WTC11 (cell line): ENCODE measurements at regions not wholly inside any gene's neighbourhood (a gene's known extent, or its start where the extent isn't known, plus 50 kb on each side); places are given as distances from the start of the nearest gene placed in this dataset.

ENCODE experiments used
- ATAC-seq: fragments of 200-7000 bp; cut with Tn5 transposase; 2 replicates; pipeline ENCODE4 v1.10.0; 2021; ENCODE audit warnings: mild to moderate bottlenecking, moderate library complexity
- CTCF ChIA-PET: fragments of 300-600 bp; sonication (Branson Sonifier 250); formaldehyde crosslinking; loops from one replicate; lab custom pipeline; 2021; ENCODE audit warnings: antibody characterized with exemption; lab: Charles Lee
- POLR2A ChIA-PET: fragments of 350-600 bp; sonication (Branson Sonifier 250); formaldehyde crosslinking; loops from one replicate; lab custom pipeline; 2021; ENCODE audit warnings: antibody characterized with exemption; lab: Charles Lee
- DNase-seq: peaks from one replicate; pipeline ENCODE4 v3.0.0; 2021; ENCODE audit warnings: low spot score
- H3K27ac Mint-ChIP-seq: 2 replicates; pipeline ENCODE4 v1.8.0; 2021; ENCODE audit warnings: mixed read lengths
- H3K27me3 Mint-ChIP-seq: 2 replicates; pipeline ENCODE4 v1.8.0; 2021; ENCODE audit warnings: low read depth, mild to moderate bottlenecking, moderate library complexity, mixed read lengths
- H3K36me3 Mint-ChIP-seq: 2 replicates; pipeline ENCODE4 v1.8.0; 2021; ENCODE audit warnings: mixed read lengths
- H3K4me1 Mint-ChIP-seq: 2 replicates; pipeline ENCODE4 v1.8.0; 2022; ENCODE audit warnings: mixed read lengths
- H3K4me3 Mint-ChIP-seq: 2 replicates; pipeline ENCODE4 v1.8.0; 2021; ENCODE audit warnings: mild to moderate bottlenecking, moderate library complexity, mixed read lengths
- H3K9me3 Mint-ChIP-seq: 2 replicates; pipeline ENCODE4 v1.8.0; 2021; ENCODE audit warnings: mixed read lengths
- CTCF ChIP-seq: fragments of 200-600 bp; IDR thresholded peaks from 2 replicates; pipeline ENCODE4 v1.8.0; 2022; ENCODE audit warnings: antibody characterized with exemption
- EMX1 ChIP-seq: fragments of 250-450 bp; sonication (Bioruptor Pico); IDR thresholded peaks from 2 replicates; pipeline ENCODE4 v1.8.0; 2021; ENCODE audit warnings: mild to moderate bottlenecking
- ESRRA ChIP-seq: sonication (generic); formaldehyde crosslinking; IDR thresholded peaks from 2 replicates; pipeline ENCODE4 v1.8.1; 2022; ENCODE audit warnings: mild to moderate bottlenecking, missing genetic modification reagents, borderline replicate concordance
- FOXK1 ChIP-seq: sonication (generic); formaldehyde crosslinking; IDR thresholded peaks from 2 replicates; pipeline ENCODE4 v1.8.0; 2022; ENCODE audit warnings: mild to moderate bottlenecking, moderate library complexity, missing genetic modification reagents
- GTF2I ChIP-seq: fragments of 250-450 bp; sonication (Bioruptor Pico); conservative IDR thresholded peaks from 2 replicates; pipeline ENCODE4 v1.4.0; 2021; ENCODE audit warnings: mild to moderate bottlenecking
- IRF1 ChIP-seq: sonication (generic); formaldehyde crosslinking; IDR thresholded peaks from 2 replicates; pipeline ENCODE4 v1.8.0; 2023; ENCODE audit warnings: missing genetic modification reagents
- JAZF1 ChIP-seq: fragments of 250-450 bp; sonication (Bioruptor Pico); IDR thresholded peaks from 2 replicates; pipeline ENCODE4 v1.9.0; 2021; ENCODE audit warnings: moderate library complexity, mild to moderate bottlenecking, inconsistent platforms
- MXD4 ChIP-seq: fragments of 250-450 bp; sonication (Bioruptor Pico); IDR thresholded peaks from 2 replicates; pipeline ENCODE4 v1.8.0; 2021; ENCODE audit warnings: mild to moderate bottlenecking, moderate library complexity, borderline replicate concordance
- NFYB ChIP-seq: sonication (generic); formaldehyde crosslinking; conservative IDR thresholded peaks from 2 replicates; pipeline ENCODE4 v1.8.0; 2022; ENCODE audit warnings: low read depth, missing genetic modification reagents
- NR3C1 ChIP-seq: sonication (generic); formaldehyde crosslinking; conservative IDR thresholded peaks from 2 replicates; pipeline ENCODE4 v1.8.1; 2023; ENCODE audit warnings: low read depth, mild to moderate bottlenecking, missing genetic modification reagents
- TP53 ChIP-seq: sonication (generic); formaldehyde crosslinking; IDR thresholded peaks from 2 replicates; pipeline ENCODE4 v1.8.1; 2023; ENCODE audit warnings: mild to moderate bottlenecking, missing genetic modification reagents
- ZNF317 ChIP-seq: sonication (generic); formaldehyde crosslinking; IDR thresholded peaks from 2 replicates; pipeline ENCODE4 v1.8.1; 2023; ENCODE audit warnings: low read depth, mild to moderate bottlenecking, moderate library complexity, missing genetic modification reagents, borderline replicate concordance
- TF ChIP-seq, protein P1 (sequence below): sonication (generic); formaldehyde crosslinking; conservative IDR thresholded peaks from 2 replicates; pipeline ENCODE4 v1.8.1; 2023; ENCODE audit warnings: mild to moderate bottlenecking, low read depth, missing genetic modification reagents, moderate library complexity
- TF ChIP-seq, protein P2 (sequence below): sonication (generic); formaldehyde crosslinking; IDR thresholded peaks from 2 replicates; pipeline ENCODE4 v1.8.1; 2023; ENCODE audit warnings: mild to moderate bottlenecking, missing genetic modification reagents, moderate library complexity
- TF ChIP-seq, protein P3 (sequence below): sonication (generic); formaldehyde crosslinking; IDR thresholded peaks from 2 replicates; pipeline ENCODE4 v1.8.0; 2023; ENCODE audit warnings: missing genetic modification reagents, mild to moderate bottlenecking, borderline replicate concordance

- Mint-ChIP-seq H3K4me1 (no peaks in the 10 kb centered on the region), H3K36me3 (no peaks in the 10 kb centered on the region), H3K4me3 (no peak overlapping the region), H3K27me3 (peaks cover 4% of the 10 kb centered on the region; the same call in 1 of the 2 replicates), H3K9me3 (peaks cover 13% of the 10 kb centered on the region; the same call in 1 of the 2 replicates), H3K27ac (no peak overlapping the region)
- ChIA-PET POLR2A (no interaction called here), CTCF (no interaction called here)
- TF ChIP-seq, protein P1, sequence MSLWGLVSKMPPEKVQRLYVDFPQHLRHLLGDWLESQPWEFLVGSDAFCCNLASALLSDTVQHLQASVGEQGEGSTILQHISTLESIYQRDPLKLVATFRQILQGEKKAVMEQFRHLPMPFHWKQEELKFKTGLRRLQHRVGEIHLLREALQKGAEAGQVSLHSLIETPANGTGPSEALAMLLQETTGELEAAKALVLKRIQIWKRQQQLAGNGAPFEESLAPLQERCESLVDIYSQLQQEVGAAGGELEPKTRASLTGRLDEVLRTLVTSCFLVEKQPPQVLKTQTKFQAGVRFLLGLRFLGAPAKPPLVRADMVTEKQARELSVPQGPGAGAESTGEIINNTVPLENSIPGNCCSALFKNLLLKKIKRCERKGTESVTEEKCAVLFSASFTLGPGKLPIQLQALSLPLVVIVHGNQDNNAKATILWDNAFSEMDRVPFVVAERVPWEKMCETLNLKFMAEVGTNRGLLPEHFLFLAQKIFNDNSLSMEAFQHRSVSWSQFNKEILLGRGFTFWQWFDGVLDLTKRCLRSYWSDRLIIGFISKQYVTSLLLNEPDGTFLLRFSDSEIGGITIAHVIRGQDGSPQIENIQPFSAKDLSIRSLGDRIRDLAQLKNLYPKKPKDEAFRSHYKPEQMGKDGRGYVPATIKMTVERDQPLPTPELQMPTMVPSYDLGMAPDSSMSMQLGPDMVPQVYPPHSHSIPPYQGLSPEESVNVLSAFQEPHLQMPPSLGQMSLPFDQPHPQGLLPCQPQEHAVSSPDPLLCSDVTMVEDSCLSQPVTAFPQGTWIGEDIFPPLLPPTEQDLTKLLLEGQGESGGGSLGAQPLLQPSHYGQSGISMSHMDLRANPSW (CRISPR knock-in tag) = no peak
- TF ChIP-seq TP53 (no peak), NR3C1 (no peak), ZNF317 (CRISPR knock-in tag) (no peak), NFYB (CRISPR knock-in tag) (no peak)
- DNase-seq (no peak), ATAC-seq (no peak)
Observed at GRCh38 chr4:53659737-53660136, 68.5 kb upstream of the LNX1 start.

GRCh38 chr4:53659112-53659511, 67.8 kb upstream of the LNX1 start:
- Mint-ChIP-seq H3K9me3 (peaks cover 10% of the 10 kb centered on the region; the same call in 1 of the 2 replicates), H3K27ac (no peak overlapping the region), H3K4me3 (no peak overlapping the region), H3K4me1 (no peaks in the 10 kb centered on the region), H3K36me3 (no peaks in the 10 kb centered on the region), H3K27me3 (no peaks in the 10 kb centered on the region)
- DNase-seq (no peak), ATAC-seq (no peak)
- TF ChIP-seq MXD4 (CRISPR knock-in tag) = no peak
- TF ChIP-seq JAZF1 = no peak
- no peak for TF ChIP-seq GTF2I (CRISPR knock-in tag)
- TF ChIP-seq, protein P2, sequence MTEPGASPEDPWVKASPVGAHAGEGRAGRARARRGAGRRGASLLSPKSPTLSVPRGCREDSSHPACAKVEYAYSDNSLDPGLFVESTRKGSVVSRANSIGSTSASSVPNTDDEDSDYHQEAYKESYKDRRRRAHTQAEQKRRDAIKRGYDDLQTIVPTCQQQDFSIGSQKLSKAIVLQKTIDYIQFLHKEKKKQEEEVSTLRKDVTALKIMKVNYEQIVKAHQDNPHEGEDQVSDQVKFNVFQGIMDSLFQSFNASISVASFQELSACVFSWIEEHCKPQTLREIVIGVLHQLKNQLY (CRISPR knock-in tag) = no peak
- TF ChIP-seq CTCF = no peak
- no peak for TF ChIP-seq IRF1 (CRISPR knock-in tag)
- TF ChIP-seq NR3C1 = no peak
- TF ChIP-seq, protein P3, sequence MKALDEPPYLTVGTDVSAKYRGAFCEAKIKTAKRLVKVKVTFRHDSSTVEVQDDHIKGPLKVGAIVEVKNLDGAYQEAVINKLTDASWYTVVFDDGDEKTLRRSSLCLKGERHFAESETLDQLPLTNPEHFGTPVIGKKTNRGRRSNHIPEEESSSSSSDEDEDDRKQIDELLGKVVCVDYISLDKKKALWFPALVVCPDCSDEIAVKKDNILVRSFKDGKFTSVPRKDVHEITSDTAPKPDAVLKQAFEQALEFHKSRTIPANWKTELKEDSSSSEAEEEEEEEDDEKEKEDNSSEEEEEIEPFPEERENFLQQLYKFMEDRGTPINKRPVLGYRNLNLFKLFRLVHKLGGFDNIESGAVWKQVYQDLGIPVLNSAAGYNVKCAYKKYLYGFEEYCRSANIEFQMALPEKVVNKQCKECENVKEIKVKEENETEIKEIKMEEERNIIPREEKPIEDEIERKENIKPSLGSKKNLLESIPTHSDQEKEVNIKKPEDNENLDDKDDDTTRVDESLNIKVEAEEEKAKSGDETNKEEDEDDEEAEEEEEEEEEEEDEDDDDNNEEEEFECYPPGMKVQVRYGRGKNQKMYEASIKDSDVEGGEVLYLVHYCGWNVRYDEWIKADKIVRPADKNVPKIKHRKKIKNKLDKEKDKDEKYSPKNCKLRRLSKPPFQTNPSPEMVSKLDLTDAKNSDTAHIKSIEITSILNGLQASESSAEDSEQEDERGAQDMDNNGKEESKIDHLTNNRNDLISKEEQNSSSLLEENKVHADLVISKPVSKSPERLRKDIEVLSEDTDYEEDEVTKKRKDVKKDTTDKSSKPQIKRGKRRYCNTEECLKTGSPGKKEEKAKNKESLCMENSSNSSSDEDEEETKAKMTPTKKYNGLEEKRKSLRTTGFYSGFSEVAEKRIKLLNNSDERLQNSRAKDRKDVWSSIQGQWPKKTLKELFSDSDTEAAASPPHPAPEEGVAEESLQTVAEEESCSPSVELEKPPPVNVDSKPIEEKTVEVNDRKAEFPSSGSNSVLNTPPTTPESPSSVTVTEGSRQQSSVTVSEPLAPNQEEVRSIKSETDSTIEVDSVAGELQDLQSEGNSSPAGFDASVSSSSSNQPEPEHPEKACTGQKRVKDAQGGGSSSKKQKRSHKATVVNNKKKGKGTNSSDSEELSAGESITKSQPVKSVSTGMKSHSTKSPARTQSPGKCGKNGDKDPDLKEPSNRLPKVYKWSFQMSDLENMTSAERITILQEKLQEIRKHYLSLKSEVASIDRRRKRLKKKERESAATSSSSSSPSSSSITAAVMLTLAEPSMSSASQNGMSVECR (CRISPR knock-in tag) = no peak
- no peak for TF ChIP-seq ESRRA (CRISPR knock-in tag)
- TF ChIP-seq FOXK1 (CRISPR knock-in tag) = no peak
- no peak for TF ChIP-seq EMX1 (CRISPR knock-in tag)
- ChIA-PET CTCF (no interaction called here), POLR2A (no interaction called here)
